ENCODE measurements at regions not wholly inside any gene's neighbourhood (a gene's known extent, or its start where the extent isn't known, plus 50 kb on each side); places are given as distances from the start of the nearest gene placed in this dataset.

DNA sequence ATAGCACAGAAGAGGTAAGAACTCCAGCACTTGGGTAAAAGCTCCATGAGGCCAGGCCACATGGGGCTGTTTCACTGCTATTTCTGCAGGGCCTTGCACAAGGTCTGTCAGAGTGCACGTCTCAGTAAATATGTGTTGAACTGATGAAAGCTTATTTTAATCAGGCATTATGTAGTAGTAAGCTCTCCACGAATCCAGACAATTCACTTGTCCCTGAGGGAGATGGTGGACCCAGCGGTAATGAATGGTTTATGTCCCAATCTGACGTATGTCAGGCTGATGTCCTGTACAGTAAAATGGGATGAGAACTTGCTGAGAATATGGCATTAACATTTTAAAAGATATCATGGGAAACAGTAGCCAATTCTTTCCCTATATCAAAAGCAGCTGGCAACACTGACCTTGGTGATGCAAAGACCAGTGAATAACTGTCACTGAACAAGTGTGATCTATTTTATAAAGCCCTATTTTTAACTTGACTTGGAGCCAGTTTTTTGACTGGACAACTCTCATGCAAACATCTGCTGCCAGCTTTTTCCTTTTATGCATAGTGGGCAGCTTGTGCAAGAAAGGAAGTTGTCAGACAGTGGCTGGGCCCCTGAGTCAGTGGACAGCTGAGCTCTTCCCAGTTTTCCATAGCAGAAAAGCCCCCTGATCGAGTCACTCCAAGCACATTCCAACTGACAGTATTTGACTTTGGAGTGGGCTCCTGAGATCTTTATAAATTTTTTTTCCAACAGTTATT lies 519.8 kb upstream of the MDFIC2 start:
- Histone ChIP-seq H3K4me3 (ENCODE audit: low read depth, low read length, poor library complexity, severe bottlenecking) (no peak overlapping the region), H3K27ac (ENCODE audit: low read depth, low read length, poor library complexity, severe bottlenecking) (no peak overlapping the region)

DNA sequence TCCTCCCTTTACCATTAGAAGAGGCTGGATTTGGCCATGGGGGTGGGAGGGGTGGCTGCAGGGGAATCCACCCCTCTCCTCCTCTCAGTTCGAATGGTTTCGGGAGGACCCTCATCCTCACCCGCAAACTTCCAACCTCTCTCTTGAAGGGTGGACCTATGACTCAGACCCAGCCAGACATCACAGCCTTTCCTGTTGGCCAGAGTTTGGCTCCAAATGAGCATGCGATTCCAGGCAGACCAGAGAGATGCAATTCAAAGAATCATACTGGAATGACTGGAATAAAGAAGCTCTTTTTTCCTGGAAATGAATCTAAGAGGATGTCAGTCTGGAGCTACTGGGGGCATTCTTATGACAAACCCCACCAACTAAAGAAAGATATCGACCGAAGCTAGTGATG lies 516.7 kb upstream of the MDFIC2 start:
- no peak overlapping the region for H3K27ac ChIP-seq (ENCODE audit: low read depth, low read length, poor library complexity, severe bottlenecking)
- TF ChIP-seq EZH2 (IDR thresholded peaks at IDR 0.05; ENCODE audit: borderline replicate concordance, low read depth, low read length, poor library complexity, severe bottlenecking) (no peak), CTCF (conservative IDR thresholded peaks at IDR 0.05; ENCODE audit: low read depth, low read length) (no peak)
- no peaks in the 10 kb centered on the region for H3K9me3 ChIP-seq (ENCODE audit: low read depth, low read length, poor library complexity, severe bottlenecking)
- H3K4me3 ChIP-seq (ENCODE audit: low read depth, low read length, poor library complexity, severe bottlenecking): no peak overlapping the region
- POLR2A ChIA-PET (ENCODE audit: low non-redundant PET): no interaction called here
- peaks cover 8% of the 10 kb centered on the region for H3K4me1 ChIP-seq (ENCODE audit: insufficient read depth, low read length, poor library complexity, severe bottlenecking)
- no TSS peak for BruUV-seq (replicated peaks)
- DNase-seq (ENCODE audit: low spot score): no peak
- CTCF ChIA-PET: no interaction called here
- H3K27me3 ChIP-seq (replicated peaks; ENCODE audit: insufficient read depth, low read depth, low read length, poor library complexity): no peaks in the 10 kb centered on the region
- no peaks in the 10 kb centered on the region for H3K36me3 ChIP-seq (ENCODE audit: insufficient read depth, low read length, poor library complexity, severe bottlenecking)
- intact Hi-C loops (cut with micrococcal nuclease; ENCODE audit: unreplicated experiment): no loop called here

More for the DNA sequence above, 519.8 kb upstream of the MDFIC2 start:
- TF ChIP-seq EZH2 (IDR thresholded peaks at IDR 0.05; ENCODE audit: borderline replicate concordance, low read depth, low read length, poor library complexity, severe bottlenecking): no peak
- no peak for TF ChIP-seq CTCF (conservative IDR thresholded peaks at IDR 0.05; ENCODE audit: low read depth, low read length)
- intact Hi-C loops (cut with micrococcal nuclease; ENCODE audit: unreplicated experiment): no loop called here
- ChIA-PET POLR2A (ENCODE audit: low non-redundant PET) (no interaction called here), CTCF (no interaction called here)
- Histone ChIP-seq H3K36me3 (ENCODE audit: insufficient read depth, low read length, poor library complexity, severe bottlenecking) (no peaks in the 10 kb centered on the region), H3K27me3 (replicated peaks; ENCODE audit: insufficient read depth, low read depth, low read length, poor library complexity) (no peaks in the 10 kb centered on the region), H3K4me1 (ENCODE audit: insufficient read depth, low read length, poor library complexity, severe bottlenecking) (no peaks in the 10 kb centered on the region), H3K9me3 (ENCODE audit: low read depth, low read length, poor library complexity, severe bottlenecking) (no peaks in the 10 kb centered on the region)
- no peak for DNase-seq (ENCODE audit: low spot score)
- BruUV-seq (replicated peaks): no TSS peak

- no TSS peak for BruUV-seq (replicated peaks)
- Histone ChIP-seq H3K9me3 (ENCODE audit: low read depth, low read length, poor library complexity, severe bottlenecking) (no peaks in the 10 kb centered on the region), H3K36me3 (ENCODE audit: insufficient read depth, low read length, poor library complexity, severe bottlenecking) (no peaks in the 10 kb centered on the region), H3K4me1 (ENCODE audit: insufficient read depth, low read length, poor library complexity, severe bottlenecking) (peaks cover 27% of the 10 kb centered on the region), H3K27ac (ENCODE audit: low read depth, low read length, poor library complexity, severe bottlenecking) (no peak overlapping the region), H3K4me3 (ENCODE audit: low read depth, low read length, poor library complexity, severe bottlenecking) (no peak overlapping the region), H3K27me3 (replicated peaks; ENCODE audit: insufficient read depth, low read depth, low read length, poor library complexity) (no peaks in the 10 kb centered on the region)
- intact Hi-C loops (cut with micrococcal nuclease; ENCODE audit: unreplicated experiment): no loop called here
- ChIA-PET POLR2A (ENCODE audit: low non-redundant PET) (no interaction called here), CTCF (no interaction called here)
- TF ChIP-seq EZH2 (IDR thresholded peaks at IDR 0.05; ENCODE audit: borderline replicate concordance, low read depth, low read length, poor library complexity, severe bottlenecking) (no peak), CTCF (conservative IDR thresholded peaks at IDR 0.05; ENCODE audit: low read depth, low read length) (no peak)
- peak; percentile 13 for DNase-seq (ENCODE audit: low spot score)
These were observed 512.3 kb upstream of the MDFIC2 start for GRCh38 chr3:70824773-70825172.
